ENCODE measurements at regions not wholly inside any gene's neighbourhood (a gene's known extent, or its start where the extent isn't known, plus 50 kb on each side); places are given as distances from the start of the nearest gene placed in this dataset.

DNA sequence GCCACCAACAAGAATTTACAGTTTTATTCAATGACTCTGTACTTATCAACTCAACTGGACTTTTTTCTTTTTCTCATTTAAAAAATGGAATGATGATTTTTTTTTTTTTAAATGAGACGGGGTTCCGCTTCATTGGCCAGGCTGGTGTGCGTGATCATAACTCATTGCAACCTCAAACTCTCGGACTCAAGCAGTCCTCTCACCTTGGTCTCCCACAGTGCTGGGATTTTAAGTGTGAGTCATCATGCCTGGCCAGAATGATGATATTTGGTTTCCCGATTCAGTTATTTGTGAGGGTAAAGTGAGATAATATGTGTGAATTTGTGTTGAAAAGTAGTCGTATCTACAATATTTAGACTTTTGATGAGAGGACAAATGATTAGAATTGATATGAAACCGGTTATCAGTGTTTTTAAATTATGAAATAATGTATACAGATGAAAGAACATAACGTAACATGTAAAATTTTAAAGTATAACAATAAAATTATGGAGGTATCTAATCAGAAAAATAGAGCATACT lies 66.0 kb upstream of the UNC5C start:
- TF ChIP-seq, protein P1, sequence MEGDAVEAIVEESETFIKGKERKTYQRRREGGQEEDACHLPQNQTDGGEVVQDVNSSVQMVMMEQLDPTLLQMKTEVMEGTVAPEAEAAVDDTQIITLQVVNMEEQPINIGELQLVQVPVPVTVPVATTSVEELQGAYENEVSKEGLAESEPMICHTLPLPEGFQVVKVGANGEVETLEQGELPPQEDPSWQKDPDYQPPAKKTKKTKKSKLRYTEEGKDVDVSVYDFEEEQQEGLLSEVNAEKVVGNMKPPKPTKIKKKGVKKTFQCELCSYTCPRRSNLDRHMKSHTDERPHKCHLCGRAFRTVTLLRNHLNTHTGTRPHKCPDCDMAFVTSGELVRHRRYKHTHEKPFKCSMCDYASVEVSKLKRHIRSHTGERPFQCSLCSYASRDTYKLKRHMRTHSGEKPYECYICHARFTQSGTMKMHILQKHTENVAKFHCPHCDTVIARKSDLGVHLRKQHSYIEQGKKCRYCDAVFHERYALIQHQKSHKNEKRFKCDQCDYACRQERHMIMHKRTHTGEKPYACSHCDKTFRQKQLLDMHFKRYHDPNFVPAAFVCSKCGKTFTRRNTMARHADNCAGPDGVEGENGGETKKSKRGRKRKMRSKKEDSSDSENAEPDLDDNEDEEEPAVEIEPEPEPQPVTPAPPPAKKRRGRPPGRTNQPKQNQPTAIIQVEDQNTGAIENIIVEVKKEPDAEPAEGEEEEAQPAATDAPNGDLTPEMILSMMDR (IDR thresholded peaks at IDR 0.05) = no peak
- no peak for TF ChIP-seq POLR2A (IDR thresholded peaks at IDR 0.05)

All from stomach (tissue), 4 donors.